NCI-H1436 treated with DMSO at 0.1 percent for 48 hours (cell line): ENCODE measurements at regions not wholly inside any gene's neighbourhood (a gene's known extent, or its start where the extent isn't known, plus 50 kb on each side); places are given as distances from the start of the nearest gene placed in this dataset.
"Not testable (repeated sequence)": the region's sequence is repeated elsewhere in the genome, so short reads cannot be mapped to it uniquely, and the experiment has no call there.

Experiments
- DNase-seq: peaks from one replicate; lab custom pipeline; 2025; lab: John Stamatoyannopoulos, UW

DNA sequence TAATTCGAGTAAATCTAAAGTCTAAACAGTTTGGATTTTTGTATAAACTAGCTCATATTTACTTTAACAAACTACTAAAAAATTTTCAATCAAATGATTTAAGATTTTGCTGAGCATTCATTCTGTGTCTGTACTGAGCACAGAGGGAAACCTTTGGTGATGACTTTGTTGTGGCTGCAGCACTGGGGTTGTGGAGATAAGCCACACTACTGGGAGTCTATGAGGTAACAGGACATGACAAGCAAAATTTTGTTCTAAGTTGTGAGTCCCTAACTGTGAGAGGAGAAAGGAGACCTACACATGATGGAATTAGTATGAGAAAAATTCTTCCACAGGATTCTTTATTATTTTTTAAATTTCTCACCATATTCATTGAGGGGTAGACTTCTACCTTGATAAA, 933.7 kb upstream of the LRATD1 start:
- no peak for DNase-seq

DNA sequence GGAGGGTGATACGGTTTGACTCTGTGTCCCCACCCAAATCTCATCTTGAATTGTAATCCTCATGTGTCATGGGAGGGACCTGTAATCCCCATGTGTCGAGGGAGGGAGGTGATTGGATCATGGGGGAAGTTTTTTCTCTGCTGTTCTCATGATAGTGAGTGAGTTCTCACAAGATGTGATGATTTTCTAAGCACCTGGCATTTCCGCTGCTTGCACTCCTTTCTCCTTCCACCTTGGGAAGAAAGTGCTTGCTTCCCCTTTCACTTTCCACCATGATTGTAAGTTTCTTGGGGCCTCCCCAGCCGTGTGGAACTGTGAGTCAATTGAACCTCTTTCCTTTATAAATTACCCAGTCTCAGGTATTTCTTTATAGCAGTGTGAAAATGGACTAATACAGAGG, 932.6 kb upstream of the LRATD1 start:
- not testable (repeated sequence) for DNase-seq

DNA sequence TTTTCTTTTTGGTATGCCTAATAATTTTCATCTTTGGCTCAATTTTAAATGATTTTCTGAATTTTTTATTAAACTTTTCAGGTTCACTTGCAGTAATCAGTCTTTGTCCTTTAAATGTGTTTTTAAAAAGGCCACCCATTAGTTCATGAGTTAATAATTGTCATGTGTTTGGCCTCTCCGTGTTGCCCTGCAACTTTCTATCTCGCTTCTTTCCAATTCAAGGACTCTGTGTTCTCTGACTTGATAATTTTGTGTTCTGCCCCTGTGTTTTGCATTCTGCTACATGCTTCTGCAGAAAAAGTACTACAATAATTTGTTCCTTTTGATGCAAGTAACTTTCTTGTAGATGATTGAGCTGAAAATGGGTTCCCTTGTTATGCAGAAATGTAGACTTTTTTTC, 921.4 kb upstream of the LRATD1 start:
- DNase-seq, result no peak

DNA sequence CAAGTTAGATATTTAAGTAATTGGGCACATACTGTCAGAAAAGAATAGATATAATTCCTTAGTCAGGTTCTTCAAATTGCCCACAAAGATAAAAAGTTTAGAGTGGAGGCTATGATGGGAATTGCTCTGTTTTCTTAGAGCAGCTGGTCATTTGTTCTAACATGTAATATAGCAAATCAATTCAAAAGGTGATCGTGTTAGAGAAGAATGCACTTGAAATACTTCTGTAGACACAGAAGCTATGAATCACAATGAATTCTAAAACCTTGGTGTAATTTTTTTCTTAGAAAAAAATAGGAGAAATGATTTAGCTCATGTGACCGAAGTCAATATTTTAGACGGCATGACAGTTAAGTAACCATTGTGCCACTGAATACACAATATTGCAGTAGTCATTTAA, 918.1 kb upstream of the LRATD1 start:
- DNase-seq, result no peak

DNA sequence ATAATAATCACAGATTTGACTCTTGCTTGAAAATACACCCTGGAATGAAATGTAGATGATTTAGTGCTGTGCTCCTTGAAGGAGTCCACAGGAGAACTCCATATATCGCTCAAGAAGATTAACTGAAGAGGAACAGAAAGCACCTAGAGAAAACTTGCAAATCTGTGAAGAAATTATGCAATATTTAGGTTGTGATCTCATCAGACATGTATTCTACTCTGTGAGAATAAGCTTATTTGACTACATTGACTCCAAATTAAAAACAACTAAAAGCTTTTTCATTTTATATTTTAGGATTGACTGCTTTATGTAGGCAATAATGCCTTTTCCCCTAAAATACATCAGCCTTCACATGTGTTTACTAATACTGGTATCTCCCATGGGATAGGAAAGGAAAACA, 906.6 kb upstream of the LRATD1 start:
- DNase-seq, result no peak

DNA sequence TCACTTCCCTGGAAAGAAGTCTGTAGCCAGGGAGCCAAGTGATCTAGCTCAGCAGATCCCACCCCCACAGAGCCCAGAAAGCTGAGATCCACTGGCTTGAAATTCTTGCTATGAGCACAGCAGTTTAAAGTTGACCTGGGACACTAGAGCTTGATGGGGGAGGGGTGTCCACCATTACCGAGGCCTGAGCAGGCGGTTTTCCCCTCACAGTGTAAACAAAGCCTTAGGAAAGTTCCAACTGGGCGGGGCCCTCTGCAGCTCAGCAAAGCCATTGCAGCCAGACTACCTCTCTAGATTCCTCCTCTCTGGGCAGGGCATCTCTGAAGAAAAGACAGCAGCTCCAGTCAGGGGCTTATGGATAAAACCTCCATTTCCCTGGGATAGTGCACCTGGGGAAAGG, 887.2 kb upstream of the LRATD1 start:
- no peak for DNase-seq

DNA sequence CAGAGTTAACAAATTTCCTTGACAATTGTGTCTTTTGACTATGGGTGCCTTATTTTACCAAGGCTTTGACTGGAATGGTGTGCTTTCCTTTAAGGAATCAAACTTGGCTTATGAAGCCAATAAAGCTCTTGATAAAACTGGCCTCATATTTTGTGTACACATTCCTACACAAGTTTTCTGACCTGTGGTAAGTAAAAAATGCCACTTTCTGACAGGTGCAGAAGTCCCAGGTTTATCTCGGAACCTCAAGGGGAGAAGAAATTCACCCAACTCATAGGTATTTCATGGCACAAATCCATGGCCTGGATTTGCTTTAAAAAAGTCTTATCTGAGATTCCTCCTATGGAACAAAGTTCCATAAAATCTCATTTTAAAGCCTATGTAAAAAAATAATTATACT, 880.6 kb upstream of the LRATD1 start:
- no peak for DNase-seq

DNA sequence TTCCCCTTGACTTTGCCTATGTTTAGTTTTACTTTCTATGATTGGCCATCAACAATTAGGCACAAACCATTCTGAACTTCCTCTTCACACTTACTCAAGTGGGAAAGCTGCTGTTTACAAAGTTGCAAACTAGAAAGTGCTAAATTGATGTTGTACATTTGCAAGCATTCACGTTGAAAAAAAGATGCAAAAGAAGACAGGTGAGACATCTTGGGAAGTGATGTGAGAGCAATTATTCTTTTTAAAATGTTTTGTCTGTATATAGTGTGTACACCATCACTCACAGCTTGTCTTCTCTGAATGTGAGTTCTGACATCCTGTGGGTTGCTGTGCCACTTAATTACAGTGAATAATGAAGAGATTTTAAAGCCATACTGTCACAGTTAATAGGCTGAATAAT, 874.1 kb upstream of the LRATD1 start:
- no peak for DNase-seq

DNA sequence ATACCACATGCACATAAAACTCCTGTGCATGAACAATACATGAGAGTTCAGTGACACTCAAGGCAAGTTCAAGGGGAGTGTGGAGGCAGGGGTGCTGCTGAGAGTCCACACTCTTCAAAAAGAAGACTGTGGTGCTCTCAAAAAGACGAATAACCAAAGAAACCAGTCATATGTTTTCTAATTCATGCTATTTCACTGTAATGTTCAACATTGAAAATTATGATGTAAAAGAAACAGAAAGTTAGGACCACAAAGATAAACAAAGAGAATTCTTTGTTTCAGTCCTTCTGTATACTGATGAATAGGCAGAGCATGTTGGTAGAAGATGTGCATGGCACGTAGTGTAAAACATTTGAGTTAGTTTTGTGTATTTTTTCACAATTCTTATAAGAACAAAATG, 864.2 kb upstream of the LRATD1 start:
- DNase-seq, result no peak

DNA sequence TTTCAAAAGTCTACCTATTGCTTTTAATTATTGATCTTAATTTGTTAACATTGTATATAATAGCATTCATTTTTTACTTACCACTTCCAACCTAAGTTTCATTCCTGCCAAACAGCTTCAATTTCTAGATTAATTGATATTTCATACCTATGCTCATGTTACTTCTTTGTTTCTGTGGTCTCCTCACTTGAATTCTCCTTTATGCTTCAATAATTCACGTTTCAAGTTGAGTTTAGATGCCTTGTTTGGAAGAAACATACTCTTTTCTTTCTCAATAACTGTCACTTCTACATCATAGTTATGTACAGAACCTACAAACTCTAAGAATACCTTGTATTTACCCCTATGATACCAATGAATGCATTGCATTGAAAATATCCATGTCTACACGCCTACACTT, 862.2 kb upstream of the LRATD1 start:
- no peak for DNase-seq

DNA sequence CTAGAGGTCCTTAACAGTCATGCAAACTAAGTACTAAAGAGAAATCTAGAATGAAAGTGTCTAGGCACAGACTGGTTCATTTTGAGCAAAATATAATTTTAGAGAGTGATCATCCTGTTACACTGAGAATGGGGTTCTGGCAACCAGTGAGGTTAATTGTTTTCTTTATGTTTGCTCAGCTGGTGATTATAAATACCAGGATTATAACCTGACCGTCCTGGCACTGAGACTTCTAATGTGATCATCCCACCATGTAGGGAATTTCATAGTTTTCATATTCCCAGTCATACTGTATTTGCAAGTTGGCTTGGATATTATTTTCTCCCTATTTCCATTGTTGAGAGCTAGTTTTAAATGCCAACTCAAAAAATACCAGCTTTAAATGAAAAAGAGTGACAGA, 852.5 kb upstream of the LRATD1 start:
- DNase-seq, result no peak

DNA sequence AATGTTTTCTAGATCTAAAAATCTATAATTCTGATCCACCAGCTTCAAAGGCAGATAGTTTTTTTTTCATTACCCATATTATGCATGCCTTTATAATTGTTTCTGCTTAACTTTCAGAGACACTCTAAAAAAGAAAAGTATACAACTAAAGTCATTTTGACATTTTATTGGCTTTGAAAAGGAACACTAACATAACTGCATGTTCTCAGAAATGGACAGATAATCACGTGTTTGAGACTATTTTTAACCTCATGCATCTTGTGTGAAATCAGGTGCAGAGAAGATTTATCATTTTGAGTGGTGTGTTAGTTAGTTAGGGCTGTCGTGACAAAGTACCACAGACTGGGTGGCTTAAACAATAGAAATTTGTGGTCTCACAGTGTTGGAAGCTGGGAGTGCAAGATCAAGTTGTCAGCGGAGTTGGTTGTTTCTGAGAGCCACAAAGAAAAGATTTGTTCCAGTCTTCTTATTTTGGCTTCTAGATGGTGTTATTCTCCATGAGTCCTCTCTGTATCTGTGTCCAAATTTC, 841.4 kb upstream of the LRATD1 start:
- no peak for DNase-seq

DNA sequence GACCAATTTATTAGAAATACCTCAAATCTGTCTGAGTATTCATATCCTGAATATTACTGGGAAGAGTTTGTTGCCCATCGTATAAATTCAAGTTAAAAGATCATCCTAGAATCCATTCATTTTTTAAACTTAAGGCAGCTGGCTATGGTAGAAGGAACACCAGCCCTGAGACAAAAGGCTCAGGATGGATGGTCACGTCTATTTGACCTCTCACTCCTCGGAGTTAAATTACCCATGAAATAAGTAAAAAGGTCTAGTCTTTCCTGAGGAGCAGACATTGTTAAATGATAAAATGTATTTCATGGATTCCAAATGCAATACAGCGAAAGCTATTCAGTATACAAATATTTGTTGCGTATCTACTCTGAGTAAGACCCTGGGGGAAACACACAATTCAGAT, 826.0 kb upstream of the LRATD1 start:
- no peak for DNase-seq

DNA sequence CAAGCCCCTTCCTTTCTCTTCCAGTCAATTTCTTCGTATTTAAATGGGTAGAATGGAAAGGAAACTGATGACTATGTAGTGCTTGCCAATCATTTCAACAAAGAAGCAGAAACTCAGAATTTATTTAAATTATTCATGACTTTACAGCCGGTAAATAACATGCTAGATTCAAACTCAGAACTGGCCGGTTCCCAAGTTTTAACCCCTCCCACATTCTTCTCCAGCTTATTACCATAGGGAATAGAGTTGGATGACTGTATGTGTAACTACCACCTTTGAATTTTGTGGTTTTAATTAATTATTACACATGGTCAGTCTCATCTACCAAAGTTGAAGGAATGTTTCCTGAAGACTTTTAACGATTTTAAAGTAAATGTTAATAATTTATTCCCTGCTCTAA, 819.3 kb upstream of the LRATD1 start:
- DNase-seq, result no peak

DNA sequence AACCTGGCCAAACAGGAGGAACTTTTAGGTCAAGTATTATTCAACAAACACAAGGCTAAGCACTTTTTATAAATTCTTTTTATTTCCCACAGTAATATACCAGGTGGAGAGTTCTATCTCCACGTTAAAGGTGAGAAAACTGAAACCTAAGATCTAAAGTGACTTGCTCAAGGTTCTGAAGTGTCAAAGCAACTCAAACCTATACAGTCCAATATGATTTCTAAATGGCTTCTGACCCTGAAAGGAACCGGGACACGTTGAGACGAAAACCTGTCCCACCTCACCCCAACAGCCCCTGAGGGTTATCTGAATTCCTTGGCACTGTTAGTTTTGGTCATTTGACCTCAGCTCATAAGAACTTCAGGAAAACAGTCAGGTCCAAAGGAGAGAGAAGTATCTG, 814.5 kb upstream of the LRATD1 start:
- DNase-seq, result no peak

DNA sequence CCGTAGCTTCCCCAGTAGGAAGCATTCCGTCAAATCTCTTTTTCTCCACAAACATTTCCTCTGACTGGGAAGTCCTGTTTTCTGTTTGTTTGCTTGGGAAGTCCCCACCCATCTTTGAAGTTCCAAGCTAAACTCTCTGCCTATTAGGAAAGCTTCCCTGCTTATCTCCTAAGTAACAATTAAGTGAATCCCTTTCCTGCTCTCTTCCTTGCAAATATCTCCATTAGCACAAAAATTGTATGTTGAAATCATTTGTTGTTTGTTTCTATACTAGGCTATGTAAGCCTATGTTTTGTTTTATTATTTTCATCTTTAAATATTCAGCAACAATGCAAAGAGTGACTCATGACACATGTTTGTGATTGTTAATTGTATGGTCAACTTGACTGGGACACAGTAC, 812.6 kb upstream of the LRATD1 start:
- DNase-seq, result no peak

DNA sequence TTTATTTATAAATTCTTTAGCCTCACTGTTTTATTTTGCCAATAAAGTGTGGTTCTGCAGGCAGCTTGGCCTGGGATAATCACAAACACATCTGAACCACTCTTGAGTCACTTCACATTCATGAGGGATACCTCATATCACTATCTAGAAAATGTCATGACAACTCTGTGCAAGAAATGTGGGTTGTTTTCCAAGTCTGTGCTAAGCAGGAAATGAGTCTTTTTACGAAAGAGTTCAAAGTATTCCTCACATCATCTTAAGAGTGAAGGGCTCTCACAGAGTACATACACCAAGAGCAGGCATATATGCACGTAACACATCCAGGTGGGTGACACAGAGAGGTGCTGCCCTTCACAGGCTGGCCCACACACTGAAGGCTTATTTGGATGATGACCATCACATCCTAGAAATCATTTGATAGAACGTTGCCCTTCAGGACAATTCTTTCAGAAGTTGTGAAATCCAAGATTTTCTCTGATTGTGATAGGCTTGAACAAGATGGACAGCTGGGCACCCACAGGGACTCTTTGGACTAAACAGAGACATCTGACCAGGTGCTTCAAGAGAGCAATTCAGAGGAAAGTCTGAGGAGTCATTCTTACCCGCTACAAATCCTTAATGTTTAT, 811.1 kb upstream of the LRATD1 start:
- no peak for DNase-seq

DNA sequence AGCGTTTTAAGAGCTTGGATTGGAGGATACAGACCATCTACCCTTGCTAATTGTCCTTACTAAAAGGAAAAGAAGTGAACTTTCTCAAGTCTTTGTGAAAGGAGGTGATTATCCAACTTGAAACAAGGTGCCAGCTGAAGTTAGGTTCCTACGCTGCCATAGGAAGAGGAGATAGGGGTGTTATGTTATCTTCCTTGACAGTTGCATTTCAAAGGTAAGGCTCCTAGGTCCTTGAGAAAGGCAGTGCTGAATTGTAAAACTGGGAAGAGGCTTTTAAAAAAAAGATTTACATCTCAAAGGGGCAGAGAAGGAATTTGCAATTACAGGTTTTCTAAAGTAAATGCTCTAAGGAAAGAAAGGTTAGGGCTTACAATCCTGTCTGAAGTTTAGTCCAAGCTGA, 810.2 kb upstream of the LRATD1 start:
- no peak for DNase-seq

DNA sequence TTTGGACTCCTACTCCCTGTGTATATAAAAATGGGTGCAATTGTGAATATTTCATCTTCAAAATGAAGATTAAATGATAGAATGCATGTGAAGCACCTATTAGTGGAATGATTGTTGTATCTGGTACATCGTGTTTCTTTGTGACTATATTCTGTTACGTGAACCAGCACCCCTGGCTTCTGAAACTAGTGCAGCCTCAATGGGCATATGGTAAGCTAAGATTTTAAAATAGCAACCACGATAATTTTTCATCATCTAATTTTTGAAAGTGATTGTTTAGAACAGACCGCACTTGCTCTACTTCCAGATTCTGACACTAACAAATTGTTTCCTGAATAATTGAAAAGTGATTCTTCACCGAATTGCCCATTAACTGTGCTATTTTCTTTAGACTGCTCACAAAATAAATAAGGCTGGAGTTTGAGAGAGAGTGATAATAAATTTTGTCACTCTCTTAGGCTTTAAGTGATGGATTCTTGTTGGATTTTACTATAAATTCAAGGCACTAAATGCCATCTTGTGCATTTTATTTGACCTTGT, 806.1 kb upstream of the LRATD1 start:
- DNase-seq, result no peak

DNA sequence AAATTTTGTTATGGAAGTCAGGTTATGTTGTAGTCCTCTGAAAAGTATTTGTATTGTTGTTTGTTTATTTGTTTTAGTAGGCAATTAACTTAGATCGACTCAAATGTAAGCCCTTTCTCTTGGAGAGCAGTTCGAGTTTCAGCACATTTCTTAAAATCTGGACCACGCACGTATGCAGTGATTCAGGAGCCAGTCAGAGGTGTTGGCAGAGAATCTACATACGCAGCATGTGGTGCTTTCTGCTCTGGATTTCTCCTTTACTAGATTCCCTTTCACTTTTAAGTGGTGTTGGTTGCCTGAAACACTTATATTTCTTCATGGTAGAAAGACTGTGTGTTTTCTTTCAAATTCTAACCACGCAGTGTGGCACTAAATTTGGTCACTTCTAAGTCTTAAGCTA, 773.9 kb upstream of the LRATD1 start:
- DNase-seq, result no peak

DNA sequence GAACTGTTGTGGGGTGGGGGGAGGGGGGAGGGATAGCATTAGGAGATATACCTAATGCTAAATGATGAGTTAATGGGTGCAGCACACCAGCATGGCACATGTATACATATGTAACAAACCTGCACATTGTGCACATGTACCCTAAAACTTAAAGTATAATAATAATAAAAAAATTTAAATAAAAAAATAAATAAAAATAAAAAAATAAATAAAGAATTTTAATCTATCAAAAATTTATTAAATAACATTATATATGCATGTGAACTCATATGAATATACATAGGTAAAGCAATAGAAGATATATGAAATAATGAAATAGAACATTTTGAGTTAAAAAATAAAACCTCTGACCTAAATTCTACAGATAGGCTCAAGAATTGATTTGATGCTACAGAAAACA, 764.2 kb upstream of the LRATD1 start:
- DNase-seq, result not testable (repeated sequence)

DNA sequence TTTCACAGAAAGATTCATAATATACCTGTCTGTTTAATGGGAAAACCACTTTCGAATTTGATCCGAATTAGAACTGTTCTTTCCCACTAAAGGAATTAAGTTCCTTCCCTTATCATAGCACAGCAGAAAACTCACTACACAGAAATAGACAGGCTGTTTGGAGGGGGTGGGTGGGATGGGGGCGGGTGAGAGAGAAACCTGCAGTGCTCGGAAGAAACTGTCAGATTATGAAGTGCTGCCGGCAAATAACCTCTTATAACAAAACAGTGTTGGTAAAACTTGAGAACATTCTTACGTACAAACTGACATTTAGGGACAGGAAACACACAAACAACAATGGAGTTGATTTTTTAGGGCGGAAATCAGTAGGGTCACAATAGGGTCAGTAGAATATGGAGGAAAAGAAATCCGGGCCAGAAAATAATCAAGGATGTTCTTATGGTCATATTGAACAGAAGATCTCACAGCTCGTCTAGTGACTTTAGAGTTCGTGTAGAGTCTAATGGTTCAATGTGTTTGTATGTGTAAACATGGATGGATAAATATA, 756.0 kb upstream of the LRATD1 start:
- no peak for DNase-seq

DNA sequence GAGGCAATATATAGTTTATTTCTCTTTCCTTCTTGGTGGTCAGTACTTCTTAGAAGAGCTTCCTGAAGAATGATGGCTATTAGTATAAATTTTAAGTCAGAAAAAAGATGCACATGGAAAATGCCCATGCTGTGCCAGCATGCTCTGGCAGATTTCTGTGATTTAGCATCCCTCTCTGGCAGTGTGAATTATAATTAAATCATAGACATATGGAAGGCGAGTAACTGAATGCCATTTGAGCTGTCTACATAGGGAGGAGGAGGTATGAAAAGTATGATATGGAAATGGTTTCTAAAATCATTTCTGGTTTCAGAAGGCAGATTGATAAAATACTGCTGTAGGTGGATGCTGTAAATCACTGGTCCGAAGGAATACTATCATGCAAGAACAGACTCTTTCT, 754.9 kb upstream of the LRATD1 start:
- no peak for DNase-seq
